Tibial nerve (tissue), 4 donors: ENCODE measurements at regions not wholly inside any gene's neighbourhood (a gene's known extent, or its start where the extent isn't known, plus 50 kb on each side); places are given as distances from the start of the nearest gene placed in this dataset.

Experiments used
- DNase-seq, 2 donors: peaks; one replicate each; pipeline ENCODE4 v3.0.0-alpha.2; 2019; ENCODE audit warnings: low spot score in 2 of 2
- H3K27ac ChIP-seq, 4 donors: fragments of 200-600 bp; sonication (generic) in 3 of 4; one replicate each; pipeline ENCODE4 v1.5.1; 2017 to 2019; ENCODE audit warnings: mild to moderate bottlenecking in 1 of 4
- H3K27me3 ChIP-seq, 2 donors: fragments of 200-600 bp; sonication (generic) in 1 of 2; one replicate each; pipeline versions ENCODE4 v1.5.1 to v1.6.0; 2017 to 2019
- H3K36me3 ChIP-seq, 3 donors: fragments of 200-600 bp; sonication (generic); one replicate each; pipeline ENCODE4 v1.5.1; 2018 to 2019
- H3K4me1 ChIP-seq, 4 donors: fragments of 200-600 bp; sonication (generic) in 3 of 4; one replicate each; pipeline ENCODE4 v1.5.1; 2017 to 2019
- H3K4me3 ChIP-seq, 4 donors: fragments of 200-600 bp; sonication (generic) in 3 of 4; one replicate each; pipeline ENCODE4 v1.5.1; 2017 to 2019; ENCODE audit warnings: mild to moderate bottlenecking in 1 of 4, moderate library complexity in 1 of 4
- H3K9me3 ChIP-seq, 4 donors: fragments of 200-600 bp; sonication (generic) in 3 of 4; one replicate each; pipeline ENCODE4 v1.5.1; 2017 to 2019
- EP300 ChIP-seq, 2 donors: sonication (generic); formaldehyde crosslinking; IDR thresholded peaks; one replicate each; pipeline ENCODE4 v1.6.1; 2017; ENCODE audit warnings: antibody characterized with exemption in 2 of 2, mild to moderate bottlenecking in 1 of 2
- POLR2A ChIP-seq, 2 donors: fragments of 450-650 bp; IDR thresholded peaks; one replicate each; pipeline ENCODE4 v1.6.1; 2017; ENCODE audit warnings: antibody characterized with exemption in 2 of 2, mild to moderate bottlenecking in 2 of 2, moderate library complexity in 2 of 2
- WGBS, 2 donors: methylation state at CpG; one replicate each; pipeline ENCODE4 v1.1.5; 2018; 5-methylcytosine and 5-hydroxymethylcytosine counted together
- TF ChIP-seq, protein P1 (sequence below), 5 experiments: fragments of 200-600 bp in 3 of 5; fragments of 450-650 bp in 2 of 5; sonication (generic) in 3 of 5; IDR thresholded peaks; one replicate each; pipeline ENCODE4 v1.5.1; 2016 to 2019; ENCODE audit warnings: antibody characterized with exemption in 5 of 5, mild to moderate bottlenecking in 3 of 5, moderate library complexity in 2 of 5

DNA sequence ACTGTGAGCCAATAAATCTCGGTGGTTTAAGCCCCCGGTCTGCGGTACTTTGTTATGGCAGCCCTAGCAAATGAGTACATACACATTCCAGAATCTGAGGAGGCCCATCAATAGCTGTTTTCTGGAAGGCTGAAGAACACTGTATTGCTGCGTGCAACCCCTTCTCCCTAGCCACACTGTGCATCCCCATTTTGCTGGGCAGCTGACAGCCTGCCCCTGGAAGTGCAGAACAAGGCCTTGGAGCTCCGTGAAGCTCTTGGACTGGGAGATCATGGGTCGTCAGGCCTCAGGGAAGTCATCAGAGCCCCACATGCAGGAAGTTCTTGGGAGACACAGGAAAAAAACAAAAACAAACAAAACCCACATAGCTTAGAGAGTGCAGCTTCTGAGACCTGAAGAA is 90.6 kb upstream of the ST6GAL2 start:
- H3K4me3 ChIP-seq: no peak overlapping the region
- H3K27me3 ChIP-seq: no peaks in the 10 kb centered on the region
- TF ChIP-seq POLR2A (IDR thresholded peaks at IDR 0.05) (no peak), EP300 (IDR thresholded peaks at IDR 0.05) (no peak)
- TF ChIP-seq, protein P1, sequence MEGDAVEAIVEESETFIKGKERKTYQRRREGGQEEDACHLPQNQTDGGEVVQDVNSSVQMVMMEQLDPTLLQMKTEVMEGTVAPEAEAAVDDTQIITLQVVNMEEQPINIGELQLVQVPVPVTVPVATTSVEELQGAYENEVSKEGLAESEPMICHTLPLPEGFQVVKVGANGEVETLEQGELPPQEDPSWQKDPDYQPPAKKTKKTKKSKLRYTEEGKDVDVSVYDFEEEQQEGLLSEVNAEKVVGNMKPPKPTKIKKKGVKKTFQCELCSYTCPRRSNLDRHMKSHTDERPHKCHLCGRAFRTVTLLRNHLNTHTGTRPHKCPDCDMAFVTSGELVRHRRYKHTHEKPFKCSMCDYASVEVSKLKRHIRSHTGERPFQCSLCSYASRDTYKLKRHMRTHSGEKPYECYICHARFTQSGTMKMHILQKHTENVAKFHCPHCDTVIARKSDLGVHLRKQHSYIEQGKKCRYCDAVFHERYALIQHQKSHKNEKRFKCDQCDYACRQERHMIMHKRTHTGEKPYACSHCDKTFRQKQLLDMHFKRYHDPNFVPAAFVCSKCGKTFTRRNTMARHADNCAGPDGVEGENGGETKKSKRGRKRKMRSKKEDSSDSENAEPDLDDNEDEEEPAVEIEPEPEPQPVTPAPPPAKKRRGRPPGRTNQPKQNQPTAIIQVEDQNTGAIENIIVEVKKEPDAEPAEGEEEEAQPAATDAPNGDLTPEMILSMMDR (IDR thresholded peaks at IDR 0.05): no peak
- 64 to 73% methylated on average over 6 of the region's 6 CpGs for WGBS, 2 donors
- no peaks in the 10 kb centered on the region for H3K36me3 ChIP-seq
- no peak for DNase-seq
- no peaks in the 10 kb centered on the region for H3K4me1 ChIP-seq
- H3K9me3 ChIP-seq: no peaks in the 10 kb centered on the region
- no peak overlapping the region for H3K27ac ChIP-seq

DNA sequence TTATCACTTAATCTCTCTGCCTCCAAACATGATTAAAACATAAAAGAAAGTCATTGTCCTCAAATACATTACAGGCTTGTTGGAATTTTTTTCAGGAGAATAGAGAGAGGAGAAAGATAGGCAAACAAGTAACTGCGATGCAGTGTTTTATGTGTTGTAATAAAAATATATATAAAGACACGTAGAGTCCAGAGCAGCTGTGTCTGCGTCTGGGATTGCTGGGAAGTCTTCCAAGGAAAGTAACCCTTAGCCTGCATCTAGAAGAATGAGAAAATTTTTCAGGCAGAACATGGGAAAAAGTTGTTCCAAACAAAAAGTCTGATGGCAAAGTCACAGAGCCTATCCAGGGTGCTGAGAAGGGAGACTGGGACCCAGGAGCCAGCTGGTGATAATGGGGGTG is 91.8 kb upstream of the ST6GAL2 start:
- DNase-seq: no peak
- Histone ChIP-seq H3K36me3 (no peaks in the 10 kb centered on the region), H3K9me3 (no peaks in the 10 kb centered on the region), H3K4me1 (no peaks in the 10 kb centered on the region), H3K27me3 (no peaks in the 10 kb centered on the region), H3K4me3 (no peak overlapping the region), H3K27ac (no peak overlapping the region)
- no peak for TF ChIP-seq EP300 (IDR thresholded peaks at IDR 0.05)
- TF ChIP-seq, protein P1 (IDR thresholded peaks at IDR 0.05): no peak
- TF ChIP-seq POLR2A (IDR thresholded peaks at IDR 0.05): no peak
- WGBS, 2 donors: 26 to 28% methylated on average over 3 of the region's 3 CpGs

DNA sequence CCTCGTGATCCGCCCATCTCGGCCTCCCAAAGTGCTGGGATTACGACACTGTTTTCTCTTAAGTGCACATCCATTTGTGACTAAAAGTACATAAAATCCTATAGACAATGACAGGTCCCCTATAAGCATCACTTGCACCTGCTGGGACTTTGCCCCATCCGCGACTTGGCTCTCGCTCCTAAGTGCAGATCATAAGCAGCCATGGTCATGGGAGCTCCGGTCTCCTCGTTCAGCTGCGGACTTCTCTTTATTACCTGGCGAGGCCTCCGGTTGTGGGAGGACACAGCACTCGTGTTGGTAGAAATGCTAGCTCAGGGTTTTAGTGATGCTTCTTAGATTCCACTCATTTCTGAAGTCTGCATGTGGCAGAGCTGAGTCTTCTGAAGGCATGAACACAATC is 92.7 kb upstream of the ST6GAL2 start:
- no peak for TF ChIP-seq EP300 (IDR thresholded peaks at IDR 0.05)
- no peak for TF ChIP-seq POLR2A (IDR thresholded peaks at IDR 0.05)

DNA sequence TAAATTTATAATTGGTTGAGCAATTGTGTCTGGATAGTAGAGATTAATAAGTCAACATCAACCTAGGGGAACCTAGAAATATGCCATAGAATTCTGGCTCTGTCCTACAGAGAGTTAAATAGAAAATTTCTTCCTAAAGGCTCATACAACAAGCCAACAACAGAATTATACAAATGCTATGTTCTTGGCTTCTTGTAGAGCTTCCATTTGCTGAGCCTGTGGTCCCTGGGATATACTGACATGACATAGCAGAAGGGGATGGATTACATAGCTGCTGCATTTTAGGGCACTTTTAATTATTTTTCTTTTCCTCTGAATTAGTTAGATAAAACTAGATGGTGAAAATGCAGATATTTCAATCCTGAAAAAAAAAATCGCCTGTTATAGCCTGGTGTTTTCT is 95.5 kb upstream of the ST6GAL2 start:
- H3K9me3 ChIP-seq: no peaks in the 10 kb centered on the region
- H3K36me3 ChIP-seq: no peaks in the 10 kb centered on the region
- H3K27me3 ChIP-seq: no peaks in the 10 kb centered on the region
- no peak for DNase-seq
- no peak overlapping the region for H3K27ac ChIP-seq
- no peak for TF ChIP-seq EP300 (IDR thresholded peaks at IDR 0.05)
- TF ChIP-seq, protein P1 (IDR thresholded peaks at IDR 0.05): no peak
- no peak for TF ChIP-seq POLR2A (IDR thresholded peaks at IDR 0.05)
- no peak overlapping the region for H3K4me3 ChIP-seq
- 89 to 92% methylated on average over 1 of the region's 1 CpG for WGBS, 2 donors
- H3K4me1 ChIP-seq: no peaks in the 10 kb centered on the region

More for the DNA sequence above, 92.7 kb upstream of the ST6GAL2 start:
- 94 to 95% methylated on average over 13 of the region's 13 CpGs for WGBS, 2 donors
- Histone ChIP-seq H3K4me1 (no peaks in the 10 kb centered on the region), H3K27me3 (no peaks in the 10 kb centered on the region), H3K36me3 (no peaks in the 10 kb centered on the region), H3K9me3 (no peaks in the 10 kb centered on the region), H3K4me3 (no peak overlapping the region), H3K27ac (no peak overlapping the region)
- no peak for DNase-seq

DNA sequence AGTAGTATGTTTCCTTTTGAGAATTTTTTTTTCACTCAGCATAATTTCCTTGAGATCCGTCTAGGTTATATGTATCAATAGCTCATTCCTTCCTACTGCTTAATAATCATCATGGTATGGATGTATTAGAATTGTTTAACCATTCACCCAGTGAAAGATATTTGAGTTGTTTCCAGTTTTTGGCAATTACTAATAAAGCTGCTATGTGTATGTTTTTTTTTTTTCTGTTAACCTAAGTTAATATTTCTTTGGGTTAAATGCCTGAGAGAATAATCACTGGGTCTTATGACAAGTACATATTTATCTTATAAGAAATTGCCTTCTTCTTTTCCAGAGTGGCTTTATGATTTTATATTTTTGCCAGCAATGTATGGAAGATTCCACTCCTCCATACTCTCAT is 96.4 kb upstream of the ST6GAL2 start:
- no peaks in the 10 kb centered on the region for H3K27me3 ChIP-seq
- H3K9me3 ChIP-seq: no peaks in the 10 kb centered on the region
- H3K4me3 ChIP-seq: no peak overlapping the region
- no peak for DNase-seq
- no peaks in the 10 kb centered on the region for H3K36me3 ChIP-seq
- H3K4me1 ChIP-seq: no peaks in the 10 kb centered on the region
- no peak overlapping the region for H3K27ac ChIP-seq
- WGBS, 2 donors: 77 to 83% methylated on average over 1 of the region's 1 CpG
- TF ChIP-seq, protein P1 (IDR thresholded peaks at IDR 0.05): no peak
- no peak for TF ChIP-seq EP300 (IDR thresholded peaks at IDR 0.05)
- no peak for TF ChIP-seq POLR2A (IDR thresholded peaks at IDR 0.05)

DNA sequence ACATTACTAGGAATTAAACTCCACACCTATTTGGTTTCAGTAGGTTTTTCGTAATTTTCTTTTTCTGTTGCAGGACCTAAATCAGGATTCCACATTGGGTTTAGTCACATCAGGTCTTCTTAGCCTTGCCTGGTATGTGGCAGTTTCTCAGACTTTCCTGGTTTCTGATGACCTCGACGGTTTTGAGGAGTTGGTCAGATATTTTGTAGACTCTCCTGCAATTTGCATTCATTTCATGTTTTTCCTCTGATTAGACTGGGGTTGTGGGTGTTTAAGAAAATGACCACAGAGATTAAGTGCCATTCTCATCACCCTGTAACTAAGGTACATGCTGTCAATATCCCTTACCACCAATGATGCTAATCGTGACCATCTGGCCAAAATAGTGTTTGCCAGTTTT is 97.3 kb upstream of the ST6GAL2 start:
- TF ChIP-seq POLR2A (IDR thresholded peaks at IDR 0.05): no peak
- TF ChIP-seq, protein P1 (IDR thresholded peaks at IDR 0.05): no peak
- no peak for TF ChIP-seq EP300 (IDR thresholded peaks at IDR 0.05)
- no peak overlapping the region for H3K4me3 ChIP-seq
- WGBS, 2 donors: 88 to 92% methylated on average over 4 of the region's 4 CpGs
- no peaks in the 10 kb centered on the region for H3K27me3 ChIP-seq
- H3K27ac ChIP-seq: no peak overlapping the region
- no peaks in the 10 kb centered on the region for H3K9me3 ChIP-seq
- H3K4me1 ChIP-seq: no peaks in the 10 kb centered on the region
- no peak for DNase-seq
- H3K36me3 ChIP-seq: no peaks in the 10 kb centered on the region
